GM12874 (cell line): ENCODE measurements at regions not wholly inside any gene's neighbourhood (a gene's known extent, or its start where the extent isn't known, plus 50 kb on each side); places are given as distances from the start of the nearest gene placed in this dataset.

Source experiments
- CTCF ChIP-seq: IDR thresholded peaks from 2 replicates; pipeline ENCODE4 v1.5.1; 2011; ENCODE audit warnings: low read depth, mild to moderate bottlenecking, control low read depth, low read length, moderate library complexity; ENCODE audit not compliant: insufficient read depth

- no peak for TF ChIP-seq CTCF
These were observed 63.5 kb upstream of the CCDC54 start for GRCh38 chr3:107313711-107314110.

- no peak for TF ChIP-seq CTCF
These were observed 62.1 kb upstream of the CCDC54 start for GRCh38 chr3:107315141-107315540.

GRCh38 chr3:107323723-107324122, 53.5 kb upstream of the CCDC54 start:
- no peak for TF ChIP-seq CTCF

- TF ChIP-seq CTCF: no peak
These were observed 51.8 kb upstream of the CCDC54 start for GRCh38 chr3:107325446-107325845.
